Mesendoderm (in vitro differentiated cells): ENCODE measurements at regions not wholly inside any gene's neighbourhood (a gene's known extent, or its start where the extent isn't known, plus 50 kb on each side); places are given as distances from the start of the nearest gene placed in this dataset.

Experiments
- DNase-seq: peaks from one replicate; pipeline ENCODE4 v3.0.0; 2013
- H2AK5ac ChIP-seq: 2 replicates; pipeline ENCODE4 v1.6.1; 2013; ENCODE audit warnings: low read length, inconsistent platforms
- H2BK120ac ChIP-seq: 2 replicates; pipeline ENCODE4 v1.6.1; 2013; ENCODE audit warnings: low read depth, mild to moderate bottlenecking, low read length, moderate library complexity, mixed read lengths
- H2BK15ac ChIP-seq: replicated peaks from 2 replicates; pipeline ENCODE4 v1.6.1; 2013; ENCODE audit warnings: low read depth, mild to moderate bottlenecking, moderate library complexity
- H2BK5ac ChIP-seq: 2 replicates; pipeline ENCODE4 v1.6.1; 2013; ENCODE audit warnings: low read length, inconsistent platforms
- H3K18ac ChIP-seq: 2 replicates; pipeline ENCODE4 v1.6.1; 2013; ENCODE audit warnings: mild to moderate bottlenecking, low read length, mixed read lengths
- H3K23ac ChIP-seq: one replicate; pipeline ENCODE4 v1.6.1; 2013; ENCODE audit warnings: low read length
- H3K27ac ChIP-seq: 2 replicates; pipeline ENCODE4 v1.5.1; 2013; ENCODE audit warnings: low read depth, mild to moderate bottlenecking, inconsistent platforms, low read length, moderate library complexity
- H3K27me3 ChIP-seq: 2 replicates; pipeline ENCODE4 v1.6.1; 2013; ENCODE audit warnings: low read length, control low read depth, mild to moderate bottlenecking, inconsistent platforms; ENCODE audit not compliant: insufficient read depth, poor library complexity
- H3K36me3 ChIP-seq: 2 replicates; pipeline ENCODE4 v1.6.1; 2013; ENCODE audit warnings: low read length, inconsistent platforms; ENCODE audit not compliant: control insufficient read depth, insufficient read depth
- H3K4ac ChIP-seq: one replicate; pipeline ENCODE4 v1.6.1; 2013; ENCODE audit warnings: low read depth, mild to moderate bottlenecking, low read length, moderate library complexity
- H3K4me1 ChIP-seq: 2 replicates; pipeline ENCODE4 v1.6.1; 2013; ENCODE audit warnings: low read depth, low read length, inconsistent platforms; ENCODE audit not compliant: control insufficient read depth
- H3K4me2 ChIP-seq: 2 replicates; pipeline ENCODE4 v1.6.1; 2013; ENCODE audit warnings: low read length
- H3K4me3 ChIP-seq: 2 replicates; pipeline ENCODE4 v1.5.1; 2013; ENCODE audit warnings: mild to moderate bottlenecking, low read length
- H3K56ac ChIP-seq: one replicate; pipeline ENCODE4 v1.6.1; 2013; ENCODE audit warnings: low read length
- H3K79me1 ChIP-seq: 2 replicates; pipeline ENCODE4 v1.6.1; 2013; ENCODE audit warnings: low read length, inconsistent platforms
- H3K79me2 ChIP-seq: 2 replicates; pipeline ENCODE4 v1.6.1; 2013; ENCODE audit warnings: mild to moderate bottlenecking, low read length; ENCODE audit not compliant: control insufficient read depth, insufficient read depth
- H3K9ac ChIP-seq: 2 replicates; pipeline ENCODE4 v1.6.1; 2013; ENCODE audit warnings: low read length, inconsistent platforms
- H4K5ac ChIP-seq: one replicate; pipeline ENCODE4 v1.6.1; 2013; ENCODE audit warnings: low read length
- H4K8ac ChIP-seq: one replicate; pipeline ENCODE4 v1.6.1; 2013; ENCODE audit warnings: low read depth, mild to moderate bottlenecking, control low read depth, low read length, moderate library complexity
- WGBS: extraction: QIAGEN DNeasy Blood & Tissue Kit; methylation state at CpG from one replicate; pipeline ENCODE4 v1.1.7; 2013; ENCODE audit warnings: low lambda C conversion rate, missing lambda C conversion rate; ENCODE audit not compliant: insufficient coverage; ENCODE audit errors: extremely low coverage; 5-methylcytosine and 5-hydroxymethylcytosine counted together

- Histone ChIP-seq H4K8ac (no peak overlapping the region), H3K27ac (no peak overlapping the region), H2AK5ac (no peak overlapping the region), H3K4me3 (no peak overlapping the region), H2BK5ac (no peak overlapping the region), H3K4me2 (no peak overlapping the region), H3K56ac (no peak overlapping the region), H3K18ac (no peak overlapping the region), H3K36me3 (no peaks in the 10 kb centered on the region), H3K79me1 (no peaks in the 10 kb centered on the region), H3K23ac (no peak overlapping the region), H4K5ac (no peak overlapping the region), H3K27me3 (no peaks in the 10 kb centered on the region), H3K4ac (no peak overlapping the region), H2BK120ac (no peak overlapping the region), H2BK15ac (no peak overlapping the region), H3K9ac (no peak overlapping the region), H3K79me2 (no peaks in the 10 kb centered on the region), H3K4me1 (no peaks in the 10 kb centered on the region)
- no peak for DNase-seq
- no CpG with 5 or more reads among the region's 8 CpGs for WGBS
These were observed 64.4 kb upstream of the WWC1 start for GRCh38 chr5:168227001-168227400.

- Histone ChIP-seq H3K4me2 (no peak overlapping the region), H4K5ac (no peak overlapping the region), H3K79me1 (no peaks in the 10 kb centered on the region), H3K4me1 (no peaks in the 10 kb centered on the region), H3K27me3 (no peaks in the 10 kb centered on the region), H3K9ac (no peak overlapping the region), H2BK15ac (no peak overlapping the region), H3K79me2 (no peaks in the 10 kb centered on the region), H3K36me3 (no peaks in the 10 kb centered on the region), H2AK5ac (no peak overlapping the region), H3K23ac (no peak overlapping the region), H3K4me3 (no peak overlapping the region), H2BK5ac (no peak overlapping the region), H4K8ac (no peak overlapping the region), H3K56ac (no peak overlapping the region), H3K27ac (no peak overlapping the region), H2BK120ac (no peak overlapping the region), H3K4ac (no peak overlapping the region), H3K18ac (no peak overlapping the region)
- no CpG with 5 or more reads among the region's 9 CpGs for WGBS
- no peak for DNase-seq
These were observed 63.4 kb upstream of the WWC1 start for GRCh38 chr5:168227973-168228615.

- no peaks in the 10 kb centered on the region for H3K4me1 ChIP-seq
- no peak overlapping the region for H3K4me2 ChIP-seq
- no peak overlapping the region for H2BK5ac ChIP-seq
- H3K36me3 ChIP-seq, result no peaks in the 10 kb centered on the region
- H3K79me2 ChIP-seq, result no peaks in the 10 kb centered on the region
- no peak overlapping the region for H3K27ac ChIP-seq
- H3K9ac ChIP-seq, result no peak overlapping the region
- H4K5ac ChIP-seq, result no peak overlapping the region
- H4K8ac ChIP-seq, result no peak overlapping the region
- no peak overlapping the region for H3K56ac ChIP-seq
- no peak overlapping the region for H2BK15ac ChIP-seq
- H3K4me3 ChIP-seq, result no peak overlapping the region
- no CpG with 5 or more reads among the region's 3 CpGs for WGBS
- no peak overlapping the region for H3K4ac ChIP-seq
- DNase-seq, result no peak
- H3K18ac ChIP-seq, result no peak overlapping the region
- no peak overlapping the region for H2AK5ac ChIP-seq
- no peaks in the 10 kb centered on the region for H3K79me1 ChIP-seq
- no peak overlapping the region for H2BK120ac ChIP-seq
- H3K27me3 ChIP-seq, result no peaks in the 10 kb centered on the region
- no peak overlapping the region for H3K23ac ChIP-seq
These were observed 62.8 kb upstream of the WWC1 start for GRCh38 chr5:168228668-168229067.

GRCh38 chr5:168234133-168234532, 57.3 kb upstream of the WWC1 start:
- no peak overlapping the region for H3K56ac ChIP-seq
- H3K27me3 ChIP-seq, result no peaks in the 10 kb centered on the region
- no peak overlapping the region for H3K18ac ChIP-seq
- no peak overlapping the region for H4K8ac ChIP-seq
- no peak overlapping the region for H2BK15ac ChIP-seq
- no peak overlapping the region for H2BK5ac ChIP-seq
- no peak overlapping the region for H3K4ac ChIP-seq
- no peak overlapping the region for H4K5ac ChIP-seq
- no peak overlapping the region for H3K4me3 ChIP-seq
- H3K79me1 ChIP-seq, result no peaks in the 10 kb centered on the region
- no peaks in the 10 kb centered on the region for H3K79me2 ChIP-seq
- no peak overlapping the region for H3K23ac ChIP-seq
- no peak overlapping the region for H3K27ac ChIP-seq
- H3K4me2 ChIP-seq, result no peak overlapping the region
- no CpG with 5 or more reads among the region's 3 CpGs for WGBS
- H2BK120ac ChIP-seq, result no peak overlapping the region
- no peak overlapping the region for H2AK5ac ChIP-seq
- no peaks in the 10 kb centered on the region for H3K4me1 ChIP-seq
- no peaks in the 10 kb centered on the region for H3K36me3 ChIP-seq
- DNase-seq, result no peak
- no peak overlapping the region for H3K9ac ChIP-seq

GRCh38 chr5:168238463-168238862, 53.0 kb upstream of the WWC1 start:
- no CpG with 5 or more reads among the region's 8 CpGs for WGBS
- no peak overlapping the region for H3K4me3 ChIP-seq
- H2BK120ac ChIP-seq, result no peak overlapping the region
- no peak for DNase-seq
- H3K4me1 ChIP-seq, result no peaks in the 10 kb centered on the region
- H3K79me1 ChIP-seq, result no peaks in the 10 kb centered on the region
- no peaks in the 10 kb centered on the region for H3K27me3 ChIP-seq
- no peak overlapping the region for H3K4me2 ChIP-seq
- H3K23ac ChIP-seq, result no peak overlapping the region
- H3K56ac ChIP-seq, result no peak overlapping the region
- H2AK5ac ChIP-seq, result no peak overlapping the region
- no peak overlapping the region for H2BK5ac ChIP-seq
- no peak overlapping the region for H2BK15ac ChIP-seq
- H4K5ac ChIP-seq, result no peak overlapping the region
- H3K36me3 ChIP-seq, result no peaks in the 10 kb centered on the region
- no peak overlapping the region for H3K4ac ChIP-seq
- no peak overlapping the region for H3K18ac ChIP-seq
- H3K9ac ChIP-seq, result no peak overlapping the region
- no peaks in the 10 kb centered on the region for H3K79me2 ChIP-seq
- no peak overlapping the region for H3K27ac ChIP-seq
- no peak overlapping the region for H4K8ac ChIP-seq

GRCh38 chr5:168239325-168239724, 52.1 kb upstream of the WWC1 start:
- H3K79me1 ChIP-seq, result no peaks in the 10 kb centered on the region
- no peak overlapping the region for H3K27ac ChIP-seq
- no peak overlapping the region for H2BK120ac ChIP-seq
- H3K4me1 ChIP-seq, result no peaks in the 10 kb centered on the region
- no peak overlapping the region for H3K23ac ChIP-seq
- no peak overlapping the region for H2AK5ac ChIP-seq
- no peak overlapping the region for H2BK15ac ChIP-seq
- H3K4me3 ChIP-seq, result no peak overlapping the region
- no peak overlapping the region for H2BK5ac ChIP-seq
- no peaks in the 10 kb centered on the region for H3K36me3 ChIP-seq
- H3K4ac ChIP-seq, result no peak overlapping the region
- no peaks in the 10 kb centered on the region for H3K79me2 ChIP-seq
- no peak overlapping the region for H4K5ac ChIP-seq
- H3K27me3 ChIP-seq, result no peaks in the 10 kb centered on the region
- no peak for DNase-seq
- no peak overlapping the region for H3K56ac ChIP-seq
- no peak overlapping the region for H3K18ac ChIP-seq
- H3K9ac ChIP-seq, result no peak overlapping the region
- no peak overlapping the region for H3K4me2 ChIP-seq
- no peak overlapping the region for H4K8ac ChIP-seq
